ENCODE measurements at regions not wholly inside any gene's neighbourhood (a gene's known extent, or its start where the extent isn't known, plus 50 kb on each side); places are given as distances from the start of the nearest gene placed in this dataset.
A peak's percentile ranks its signal among the peaks of the same experiment; 100 is the strongest.

- no peak for DNase-seq
- intact Hi-C loops (cut with DNase I), result no loop called here
Observed at GRCh38 chr17:33398386-33398785, 105.3 kb upstream of the ASIC2 start.

DNA sequence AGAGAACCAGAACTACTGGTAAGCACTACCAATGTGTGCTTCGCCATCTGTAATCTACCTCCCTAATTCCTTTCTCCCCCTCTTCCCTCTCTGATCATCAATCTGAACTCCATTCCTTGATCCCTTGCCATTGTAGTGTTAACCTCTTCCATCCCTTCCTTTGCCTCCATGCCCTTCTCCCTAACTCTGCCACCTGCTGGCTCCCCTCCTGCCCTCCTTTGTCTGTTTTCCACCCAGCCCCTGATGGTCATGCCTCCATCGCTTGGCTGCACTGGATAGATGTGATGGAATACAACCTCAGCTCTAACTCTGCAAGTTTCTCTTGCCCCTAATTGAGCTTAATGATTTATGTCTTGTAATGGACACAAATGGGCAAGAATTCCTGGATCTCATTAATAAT lies 108.2 kb upstream of the ASIC2 start:
- intact Hi-C loops (cut with DNase I), result no loop called here
- DNase-seq, result no peak

DNA sequence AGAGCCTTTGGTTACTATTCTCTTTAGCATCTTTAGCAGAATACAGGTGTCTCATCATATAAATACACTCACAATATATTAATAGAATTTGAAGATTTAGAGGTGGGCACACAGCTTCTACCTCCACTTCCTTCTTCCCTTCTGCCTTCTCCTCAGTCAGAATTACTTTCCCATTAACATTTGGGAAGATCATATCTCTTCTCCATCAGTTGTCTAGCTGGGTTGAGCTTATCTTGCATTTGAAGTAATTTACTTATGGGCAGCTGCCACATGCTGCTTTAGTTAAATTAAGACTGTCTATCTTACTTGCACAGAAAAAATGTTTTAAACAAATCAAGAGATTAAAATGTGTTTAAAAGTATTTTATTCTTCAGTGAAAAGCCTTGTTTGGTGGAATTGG lies 110.1 kb upstream of the ASIC2 start:
- DNase-seq, result no peak
- intact Hi-C loops (cut with DNase I), result no loop called here

DNA sequence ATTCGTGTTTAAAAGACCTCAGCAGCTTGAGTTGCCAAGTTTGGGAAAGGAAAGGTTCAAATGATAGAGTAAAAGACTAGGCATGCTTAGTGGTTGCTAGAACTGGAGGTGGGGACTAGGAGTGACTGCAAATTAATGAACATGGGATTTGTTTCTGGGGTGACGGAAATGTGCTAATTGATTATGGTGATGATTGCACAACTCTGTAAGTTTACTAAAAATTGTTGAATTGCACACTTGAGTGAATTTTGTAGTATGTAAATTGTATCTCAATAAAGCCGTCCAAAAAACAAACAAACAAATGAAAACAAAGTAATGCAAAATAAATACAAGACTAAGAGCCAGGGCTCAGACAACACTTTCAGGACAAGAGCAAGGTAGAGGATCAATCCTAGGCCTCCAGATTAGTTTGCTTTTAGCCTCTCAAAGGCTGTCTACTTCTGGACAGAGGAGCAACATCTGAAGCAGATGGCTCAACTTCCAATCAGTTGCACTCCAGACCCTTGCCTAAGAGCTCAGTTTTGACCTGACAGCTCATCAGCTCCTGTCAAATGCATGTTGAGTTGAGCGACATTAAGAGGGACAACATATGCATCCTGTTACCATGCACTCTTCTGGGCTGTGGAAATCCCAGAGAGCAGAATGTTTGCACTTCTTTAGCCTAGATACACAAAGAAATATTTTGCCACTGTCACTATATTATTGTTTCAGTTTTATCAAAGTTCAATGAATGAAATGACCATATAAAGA lies 111.2 kb upstream of the ASIC2 start:
- intact Hi-C loops (cut with DNase I), result no loop called here

GRCh38 chr17:33416131-33416530 lies 123.0 kb upstream of the ASIC2 start:
- no peak for DNase-seq
- intact Hi-C loops (cut with DNase I), result no loop called here

More for the DNA sequence above, 111.2 kb upstream of the ASIC2 start:
- no peak for DNase-seq

DNA sequence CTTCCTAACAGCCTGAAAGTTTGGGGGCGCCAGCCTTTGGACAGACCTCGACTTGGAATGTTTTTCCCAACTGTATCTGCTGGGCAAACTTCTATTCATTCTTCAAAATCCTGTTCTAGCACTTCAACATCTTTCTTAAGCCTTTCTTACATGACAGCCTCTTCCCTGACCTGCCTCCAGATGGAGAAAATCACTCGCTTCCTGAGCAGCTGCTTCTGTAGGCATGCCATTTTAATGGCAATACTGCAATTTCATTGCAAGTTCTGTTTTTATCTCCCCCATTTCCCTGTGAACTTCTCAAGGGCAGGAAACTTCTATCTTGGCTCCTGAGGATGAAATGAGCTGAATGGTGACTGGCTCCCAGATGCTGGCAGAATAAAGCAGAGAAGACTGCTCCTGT lies 128.8 kb upstream of the ASIC2 start:
- no peak for DNase-seq
- intact Hi-C loops (cut with DNase I), result no loop called here

DNA sequence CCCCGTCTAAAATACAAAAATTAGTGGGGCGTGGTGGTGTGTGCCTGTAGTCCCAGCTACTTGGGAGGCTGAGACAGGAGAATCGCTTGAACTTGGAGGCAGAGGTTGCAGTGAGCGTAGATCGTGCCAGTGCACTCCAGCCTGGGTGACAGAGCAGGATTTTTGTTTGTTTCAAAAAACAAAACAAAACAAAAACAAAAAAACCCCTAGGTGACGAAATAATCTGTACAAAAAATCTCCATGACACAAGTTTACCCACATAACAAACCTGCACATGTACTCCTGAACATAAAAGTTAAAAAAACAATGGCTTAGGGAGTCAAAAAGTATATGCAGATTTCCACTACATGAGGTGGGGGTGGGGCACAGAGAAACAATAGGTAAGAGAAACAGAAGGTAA lies 140.5 kb upstream of the ASIC2 start:
- DNase-seq, result no peak
- intact Hi-C loops (cut with DNase I), result no loop called here

GRCh38 chr17:33434841-33435240 lies 141.7 kb upstream of the ASIC2 start:
- intact Hi-C loops (cut with DNase I), result no loop called here
- no peak for DNase-seq

GRCh38 chr17:33435721-33436301 lies 142.7 kb upstream of the ASIC2 start:
- peak in 5 of 42 donors; percentile 4 to 26 (median 8) for DNase-seq

GRCh38 chr17:33436321-33436720 lies 143.2 kb upstream of the ASIC2 start:
- intact Hi-C loops (cut with DNase I), result no loop called here
- no peak for DNase-seq

More at GRCh38 chr17:33435721-33436301, 142.7 kb upstream of the ASIC2 start:
- intact Hi-C loops (cut with DNase I), result no loop called here

DNA sequence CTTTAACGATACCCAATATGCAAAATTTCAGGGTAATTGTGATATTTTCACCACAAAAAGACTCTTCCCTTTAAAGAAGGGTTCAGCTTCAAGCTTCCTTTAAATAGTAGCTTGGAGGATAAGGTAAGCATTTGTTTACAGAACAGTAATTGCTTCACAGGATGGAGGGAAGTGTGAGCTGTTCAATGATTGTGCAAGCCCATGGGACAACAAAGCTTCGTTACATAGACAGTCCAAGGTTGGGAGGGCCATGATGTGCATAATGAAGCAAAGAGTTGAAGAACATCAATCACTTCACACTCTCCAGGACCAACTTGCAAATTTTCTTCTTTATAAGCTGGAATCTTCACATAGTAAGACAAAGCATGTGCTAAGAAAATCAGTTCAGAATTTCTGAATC lies 145.0 kb upstream of the ASIC2 start:
- no peak for DNase-seq
- intact Hi-C loops (cut with DNase I), result no loop called here

- no peak for DNase-seq
- intact Hi-C loops (cut with DNase I), result no loop called here
Observed at GRCh38 chr17:33438578-33438977, 145.5 kb upstream of the ASIC2 start.

DNA sequence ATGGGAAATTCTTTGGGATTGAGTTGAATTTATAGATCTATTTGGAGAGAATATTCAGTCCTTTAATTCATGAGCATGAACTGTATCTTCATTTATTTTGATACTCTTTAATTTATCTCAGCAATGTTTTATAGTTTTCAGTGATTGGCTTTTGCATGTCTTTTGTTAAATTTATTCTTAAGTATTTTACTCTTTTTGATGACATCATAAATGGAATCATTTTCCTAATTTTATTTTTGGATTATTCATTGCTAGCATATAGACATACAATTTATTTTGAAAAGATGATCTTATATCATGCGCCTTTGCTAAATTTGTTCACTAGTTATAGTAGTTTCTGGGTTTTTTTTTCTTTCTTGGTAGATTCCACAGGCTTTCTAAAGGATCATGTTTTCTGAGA lies 149.2 kb upstream of the ASIC2 start:
- no peak for DNase-seq
- intact Hi-C loops (cut with DNase I), result no loop called here

DNA sequence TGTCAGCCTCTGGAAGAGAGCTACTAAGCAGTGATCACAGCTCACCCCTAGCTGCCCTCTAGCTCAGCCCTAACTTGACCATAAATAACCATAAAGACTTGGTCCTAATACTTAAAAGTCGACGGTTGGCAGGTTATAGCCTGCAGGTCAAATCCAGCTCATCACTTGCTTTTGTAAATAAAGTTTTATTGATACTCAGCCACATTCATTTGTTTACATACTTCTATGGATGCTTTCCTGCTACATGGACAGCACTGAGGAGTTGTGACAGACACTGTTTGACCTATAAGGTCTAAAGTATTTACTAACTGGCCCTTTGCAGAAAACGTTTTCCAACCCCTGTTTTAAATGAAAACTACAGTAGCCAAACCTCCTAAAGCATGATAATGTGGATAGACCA lies 151.6 kb upstream of the ASIC2 start:
- no peak for DNase-seq
- intact Hi-C loops (cut with DNase I), result no loop called here

- intact Hi-C loops (cut with DNase I), result no loop called here
Observed at GRCh38 chr17:33447090-33447489, 154.0 kb upstream of the ASIC2 start.

GRCh38 chr17:33451221-33451620 lies 158.1 kb upstream of the ASIC2 start:
- DNase-seq, result no peak
- intact Hi-C loops (cut with DNase I), result no loop called here

More at GRCh38 chr17:33447090-33447489, 154.0 kb upstream of the ASIC2 start:
- DNase-seq, result no peak

DNA sequence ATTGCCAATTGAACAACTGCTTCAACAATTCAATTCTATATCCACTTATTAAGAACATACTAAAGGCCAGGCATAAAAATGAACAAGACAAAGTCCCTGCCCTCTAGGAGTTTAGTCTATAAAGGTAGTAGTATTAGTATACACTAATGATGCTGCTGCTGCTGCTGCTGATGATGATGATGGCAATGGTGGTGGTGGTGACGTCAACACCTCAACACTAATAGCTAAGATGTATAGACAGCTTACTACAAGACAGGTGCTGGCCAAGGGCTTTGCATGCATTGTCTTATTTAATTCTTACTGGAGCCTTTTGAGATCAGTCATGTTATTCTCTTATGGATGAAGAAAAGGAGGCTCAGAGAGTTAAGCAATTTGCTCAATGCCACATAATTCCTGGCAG lies 164.4 kb upstream of the ASIC2 start:
- intact Hi-C loops (cut with DNase I), result no loop called here
- no peak for DNase-seq

- DNase-seq, result no peak
- intact Hi-C loops (cut with DNase I), result no loop called here
Observed at GRCh38 chr17:33459078-33459940, 166.2 kb upstream of the ASIC2 start.

GRCh38 chr17:33460781-33461450 lies 167.8 kb upstream of the ASIC2 start:
- peak in 3 of 42 donors; percentile 6 to 40 (median 38) for DNase-seq
- intact Hi-C loops (cut with DNase I), result no loop called here

DNA sequence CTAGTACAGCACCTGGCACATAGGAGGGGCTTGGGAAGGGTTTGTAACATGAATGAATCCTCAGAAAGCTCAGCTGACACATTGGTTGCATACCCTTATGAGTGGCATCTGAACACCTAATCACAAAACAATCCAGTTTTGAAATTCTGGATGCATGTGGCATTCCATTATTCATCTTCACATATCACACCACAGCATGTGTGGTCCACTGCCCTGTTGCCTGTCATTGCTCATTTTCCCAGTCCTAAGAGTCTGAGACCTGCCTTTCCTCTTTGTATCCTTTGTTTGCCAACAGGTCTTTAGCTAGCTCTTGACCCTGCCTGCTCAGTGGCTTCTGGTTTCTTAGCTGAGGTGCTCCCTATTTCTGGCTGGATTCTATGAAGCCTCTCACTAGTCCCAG lies 170.8 kb upstream of the ASIC2 start:
- intact Hi-C loops (cut with DNase I), result no loop called here
- DNase-seq, result no peak

Data from head of caudate nucleus (tissue), 42 donors.